ENCODE measurements at regions not wholly inside any gene's neighbourhood (a gene's known extent, or its start where the extent isn't known, plus 50 kb on each side); places are given as distances from the start of the nearest gene placed in this dataset.

DNA sequence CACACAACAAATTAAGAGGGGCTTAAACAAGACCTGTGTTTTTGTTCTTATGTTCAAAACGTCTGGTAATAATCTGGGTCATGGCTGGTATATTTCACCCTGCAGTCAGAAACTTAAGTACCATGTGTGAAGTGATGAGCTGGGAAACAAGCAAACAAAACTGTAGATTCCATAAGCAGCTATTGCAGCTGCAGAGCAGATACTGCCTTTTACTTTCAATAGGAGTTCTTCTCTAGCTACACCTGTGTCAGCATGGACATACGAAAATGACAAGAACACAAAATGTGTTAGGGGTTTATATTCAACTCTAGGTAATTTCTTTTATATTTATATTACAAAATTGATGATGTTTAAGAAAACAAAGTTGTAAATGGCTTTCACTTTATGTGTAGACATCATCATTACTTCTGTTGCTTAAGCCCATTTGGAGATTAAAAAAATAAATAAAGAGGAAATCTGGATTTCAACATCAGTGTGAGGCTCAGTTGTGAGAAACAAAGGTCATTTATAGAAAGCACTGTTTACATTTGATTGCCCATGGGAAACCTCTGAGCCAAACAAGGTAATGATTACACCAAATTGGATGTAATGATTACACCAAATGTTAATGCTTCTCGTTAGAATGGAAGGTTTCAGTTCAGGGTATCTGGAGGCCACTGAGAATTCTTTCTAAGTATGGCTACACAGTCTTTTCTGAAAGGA, 451.0 kb upstream of the SLC10A2 start:
- 68% methylated on average over 3 of the region's 3 CpGs for WGBS, 2 donors
- no peak for DNase-seq (ENCODE audit: low spot score in 2 of 2)

GRCh38 chr13:103516015-103516795, 450.0 kb upstream of the SLC10A2 start:
- no peak for DNase-seq (ENCODE audit: low spot score in 2 of 2)
- H3K4me3 ChIP-seq (ENCODE audit: low read depth, poor library complexity, severe bottlenecking): no peak overlapping the region
- WGBS, 2 donors: 80 to 83% methylated on average over 6 of the region's 6 CpGs
- intact Hi-C loops (cut with DNase I; ENCODE audit: low total_unique reads): no loop called here
- TF ChIP-seq CTCF (IDR thresholded peaks at IDR 0.05) (no peak), POLR2A (IDR thresholded peaks at IDR 0.05) (no peak)

More for the DNA sequence above, 451.0 kb upstream of the SLC10A2 start:
- TF ChIP-seq CTCF (IDR thresholded peaks at IDR 0.05) (no peak), POLR2A (IDR thresholded peaks at IDR 0.05) (no peak)
- intact Hi-C loops (cut with DNase I; ENCODE audit: low total_unique reads): no loop called here
- no peak overlapping the region for H3K4me3 ChIP-seq (ENCODE audit: low read depth, poor library complexity, severe bottlenecking)

- DNase-seq (ENCODE audit: low spot score in 2 of 2): no peak
- intact Hi-C loops (cut with DNase I; ENCODE audit: low total_unique reads): no loop called here
- H3K4me3 ChIP-seq (ENCODE audit: low read depth, poor library complexity, severe bottlenecking): no peak overlapping the region
- TF ChIP-seq POLR2A (IDR thresholded peaks at IDR 0.05) (no peak), CTCF (IDR thresholded peaks at IDR 0.05) (no peak)
- 80 to 81% methylated on average over 3 of the region's 3 CpGs for WGBS, 2 donors
Measured at GRCh38 chr13:103515410-103515809, 449.2 kb upstream of the SLC10A2 start.

DNA sequence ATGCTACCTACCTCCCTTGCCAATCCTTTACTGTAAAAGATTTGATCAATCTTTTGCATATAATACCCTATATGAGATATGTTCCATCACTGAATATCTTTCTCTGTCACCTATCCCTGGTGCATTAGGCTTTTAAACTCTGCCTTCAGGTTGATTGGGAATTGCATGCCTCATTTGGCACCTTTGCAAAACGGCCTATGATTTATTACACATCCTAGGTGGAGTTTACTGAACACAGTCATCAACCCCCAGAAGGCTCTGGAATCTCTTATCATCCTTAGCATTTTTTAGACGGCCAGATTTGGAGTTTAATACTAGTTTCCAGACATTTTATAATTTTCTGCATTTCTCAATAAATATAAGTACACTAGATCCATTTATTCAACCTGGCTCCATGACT, 448.4 kb upstream of the SLC10A2 start:
- no peak for DNase-seq (ENCODE audit: low spot score in 2 of 2)
- intact Hi-C loops (cut with DNase I; ENCODE audit: low total_unique reads): no loop called here
- no peak overlapping the region for H3K4me3 ChIP-seq (ENCODE audit: low read depth, poor library complexity, severe bottlenecking)
- WGBS, 2 donors: 17 to 35% methylated on average over 2 of the region's 2 CpGs
- no peak for TF ChIP-seq CTCF (IDR thresholded peaks at IDR 0.05)

GRCh38 chr13:103514188-103514587, 448.0 kb upstream of the SLC10A2 start:
- 87 to 90% methylated on average over 1 of the region's 1 CpG for WGBS, 2 donors
- intact Hi-C loops (cut with DNase I; ENCODE audit: low total_unique reads): no loop called here

More at GRCh38 chr13:103514188-103514587, 448.0 kb upstream of the SLC10A2 start:
- no peak for DNase-seq (ENCODE audit: low spot score in 2 of 2)
- TF ChIP-seq CTCF (IDR thresholded peaks at IDR 0.05): no peak
- no peak for TF ChIP-seq POLR2A (IDR thresholded peaks at IDR 0.05)
- no peak overlapping the region for H3K4me3 ChIP-seq (ENCODE audit: low read depth, poor library complexity, severe bottlenecking)

Measured in lower leg skin (tissue), 4 donors.